Ishikawa (cell line): ENCODE measurements at regions not wholly inside any gene's neighbourhood (a gene's known extent, or its start where the extent isn't known, plus 50 kb on each side); places are given as distances from the start of the nearest gene placed in this dataset.

Source experiments
- CEBPB ChIP-seq: IDR thresholded peaks from 2 replicates; pipeline ENCODE4 v1.6.1; 2012
- EGR1 ChIP-seq: IDR thresholded peaks from 2 replicates; pipeline ENCODE4 v1.6.1; 2012
- RAD21 ChIP-seq: IDR thresholded peaks from 2 replicates; pipeline ENCODE4 v1.6.1; 2012; ENCODE audit warnings: low read depth
- TAF1 ChIP-seq: IDR thresholded peaks from 2 replicates; pipeline ENCODE4 v1.6.1; 2012; ENCODE audit warnings: low read depth, mild to moderate bottlenecking
- YY1 ChIP-seq: IDR thresholded peaks from 2 replicates; pipeline ENCODE4 v1.6.1; 2012; ENCODE audit warnings: low read depth
- TF ChIP-seq, protein P1 (sequence below): IDR thresholded peaks from 2 replicates; pipeline ENCODE4 v1.6.1; 2012

DNA sequence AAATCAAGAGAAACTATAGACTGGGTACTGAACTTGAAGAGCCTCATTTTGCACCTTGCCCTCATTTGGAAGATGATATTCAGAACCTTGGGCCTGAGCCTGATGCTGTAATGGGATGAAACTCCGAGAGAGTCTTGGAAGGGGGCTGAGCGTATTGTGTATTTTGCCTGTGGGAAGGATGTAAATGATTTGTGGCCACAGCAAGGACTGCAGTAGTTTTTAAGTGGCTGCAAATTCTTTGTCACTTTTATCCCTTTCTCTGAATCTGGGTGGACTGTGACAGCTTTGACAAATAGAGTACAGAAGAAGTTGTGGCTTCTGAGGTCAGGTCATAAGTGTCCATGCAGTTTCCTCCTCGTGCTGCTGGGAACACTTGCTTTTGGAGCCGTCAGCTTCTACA lies 221.2 kb downstream of the ADRA2A start:
- TF ChIP-seq YY1 (no peak), TAF1 (no peak), CEBPB (no peak), EGR1 (no peak), RAD21 (no peak)
- TF ChIP-seq, protein P1, sequence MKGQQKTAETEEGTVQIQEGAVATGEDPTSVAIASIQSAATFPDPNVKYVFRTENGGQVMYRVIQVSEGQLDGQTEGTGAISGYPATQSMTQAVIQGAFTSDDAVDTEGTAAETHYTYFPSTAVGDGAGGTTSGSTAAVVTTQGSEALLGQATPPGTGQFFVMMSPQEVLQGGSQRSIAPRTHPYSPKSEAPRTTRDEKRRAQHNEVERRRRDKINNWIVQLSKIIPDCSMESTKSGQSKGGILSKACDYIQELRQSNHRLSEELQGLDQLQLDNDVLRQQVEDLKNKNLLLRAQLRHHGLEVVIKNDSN: no peak
